Activated naive CD4-positive, alpha-beta T cell treated with anti-CD3 and anti-CD28 coated beads, Interleukin-2, amount 10 ng/mL, durations not matched to agents 7 days and 5 days (primary cell): ENCODE measurements at regions not wholly inside any gene's neighbourhood (a gene's known extent, or its start where the extent isn't known, plus 50 kb on each side); places are given as distances from the start of the nearest gene placed in this dataset.
"Not testable (repeated sequence)": the region's sequence is repeated elsewhere in the genome, so short reads cannot be mapped to it uniquely, and the experiment has no call there.

Source experiments
- CTCF ChIA-PET: fragments of 350-600 bp; sonication (Branson Sonifier 250); formaldehyde crosslinking; loops from one replicate; lab custom pipeline; 2021; ENCODE audit warnings: antibody characterized with exemption; lab: Charles Lee
- DNase-seq: peaks from one replicate; pipeline ENCODE4 v3.0.0-alpha.2; 2020
- H3K27ac Mint-ChIP-seq: one replicate; pipeline ENCODE4 v1.8.0; 2021; ENCODE audit warnings: mild to moderate bottlenecking, moderate library complexity, mixed read lengths
- H3K27me3 Mint-ChIP-seq: one replicate; pipeline ENCODE4 v1.8.0; 2021; ENCODE audit warnings: mild to moderate bottlenecking, mixed read lengths
- H3K36me3 Mint-ChIP-seq: one replicate; pipeline ENCODE4 v1.8.0; 2021; ENCODE audit warnings: mixed read lengths
- H3K4me1 Mint-ChIP-seq: one replicate; pipeline ENCODE4 v1.8.0; 2021; ENCODE audit warnings: mixed read lengths
- H3K4me3 Mint-ChIP-seq: one replicate; pipeline ENCODE4 v1.8.0; 2021; ENCODE audit warnings: mild to moderate bottlenecking, moderate library complexity, mixed read lengths
- H3K9me3 Mint-ChIP-seq: one replicate; pipeline ENCODE4 v1.8.0; 2021; ENCODE audit warnings: mixed read lengths

DNA sequence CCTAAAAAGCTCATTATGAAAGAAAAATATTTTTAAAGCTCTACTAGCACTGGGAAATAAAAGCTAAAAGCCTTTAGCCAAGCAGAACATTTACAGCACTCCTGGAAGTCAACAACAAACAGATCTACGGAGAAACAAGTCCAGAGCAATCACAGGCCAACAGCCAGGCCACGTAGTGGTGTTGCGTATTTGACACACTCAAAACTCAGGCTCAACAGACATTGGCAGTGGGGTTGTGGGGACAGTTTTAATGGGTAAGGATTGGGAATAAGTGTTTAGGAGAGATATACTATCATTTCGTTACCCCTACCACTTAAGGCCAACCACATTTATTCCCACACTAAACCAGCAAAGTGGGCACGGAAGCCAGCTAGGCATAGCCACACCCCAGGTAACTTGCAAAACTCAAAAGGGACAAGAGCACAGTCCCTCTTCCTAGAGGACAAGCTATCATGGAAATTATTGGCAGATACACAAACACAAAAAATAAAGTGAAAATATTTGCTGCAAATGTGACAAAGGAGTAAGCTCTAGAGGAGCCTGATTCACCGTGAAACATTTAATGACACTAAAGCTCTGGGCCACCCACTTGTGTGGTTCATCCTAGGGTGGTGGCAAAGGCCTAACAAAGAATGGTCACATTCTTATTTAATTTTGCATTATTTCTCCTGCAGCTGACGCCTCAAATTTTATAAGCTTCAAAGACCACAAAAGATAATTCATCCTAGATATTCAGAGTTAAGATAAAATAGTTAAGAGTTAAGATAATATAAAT lies 498.2 kb downstream of the TNS3 start:
- Mint-ChIP-seq H3K27ac (no peak overlapping the region), H3K36me3 (no peaks in the 10 kb centered on the region), H3K27me3 (no peaks in the 10 kb centered on the region), H3K4me1 (no peaks in the 10 kb centered on the region), H3K9me3 (no peaks in the 10 kb centered on the region), H3K4me3 (no peak overlapping the region)
- DNase-seq = no peak
- CTCF ChIA-PET = interaction anchor here (7.4 kb wide), 1 partner anchor 1165 kb away, joined by 84 read pairs; the partner anchor contains the start of gene IGFBP3

DNA sequence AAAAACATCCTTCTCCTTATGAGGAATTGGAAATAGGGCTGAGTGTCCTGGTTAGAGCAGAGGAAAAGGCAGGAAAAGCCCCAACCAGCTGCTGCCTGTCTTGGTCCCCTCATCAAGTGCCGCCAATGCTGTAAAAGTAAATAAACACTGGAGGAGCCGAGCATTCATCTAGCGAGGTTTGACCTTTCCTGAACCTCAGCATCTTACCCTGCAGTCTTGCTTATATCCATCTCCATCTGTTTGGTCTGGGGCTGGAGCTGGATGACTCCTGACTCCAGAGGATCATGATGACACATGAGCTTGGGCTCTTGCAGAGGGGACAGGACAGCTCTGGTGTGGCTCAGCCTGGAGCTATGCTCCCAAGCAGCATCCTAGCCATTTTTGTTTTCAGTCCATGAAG lies 501.1 kb downstream of the TNS3 start:
- DNase-seq = no peak
- no peak overlapping the region for H3K27ac Mint-ChIP-seq

GRCh38 chr7:47078241-47078640 lies 503.7 kb downstream of the TNS3 start:
- no peaks in the 10 kb centered on the region for H3K9me3 Mint-ChIP-seq
- CTCF ChIA-PET = no interaction called here
- H3K27me3 Mint-ChIP-seq = no peaks in the 10 kb centered on the region
- no peaks in the 10 kb centered on the region for H3K4me1 Mint-ChIP-seq
- no peaks in the 10 kb centered on the region for H3K36me3 Mint-ChIP-seq
- no peak overlapping the region for H3K27ac Mint-ChIP-seq
- DNase-seq = no peak
- H3K4me3 Mint-ChIP-seq = no peak overlapping the region

More for the DNA sequence above, 501.1 kb downstream of the TNS3 start:
- CTCF ChIA-PET = no interaction called here
- Mint-ChIP-seq H3K36me3 (no peaks in the 10 kb centered on the region), H3K27me3 (no peaks in the 10 kb centered on the region), H3K4me3 (no peak overlapping the region), H3K9me3 (no peaks in the 10 kb centered on the region), H3K4me1 (no peaks in the 10 kb centered on the region)

- Mint-ChIP-seq H3K9me3 (no peaks in the 10 kb centered on the region), H3K27me3 (no peaks in the 10 kb centered on the region), H3K4me3 (no peak overlapping the region), H3K4me1 (no peaks in the 10 kb centered on the region), H3K36me3 (no peaks in the 10 kb centered on the region), H3K27ac (no peak overlapping the region)
- CTCF ChIA-PET = no interaction called here
- no peak for DNase-seq
These were observed 507.2 kb downstream of the TNS3 start for GRCh38 chr7:47074702-47075153.

GRCh38 chr7:47073284-47073683 lies 508.6 kb downstream of the TNS3 start:
- Mint-ChIP-seq H3K27ac (no peak overlapping the region), H3K36me3 (no peaks in the 10 kb centered on the region), H3K4me1 (no peaks in the 10 kb centered on the region), H3K9me3 (no peaks in the 10 kb centered on the region), H3K4me3 (no peak overlapping the region), H3K27me3 (no peaks in the 10 kb centered on the region)
- no peak for DNase-seq
- CTCF ChIA-PET = no interaction called here

GRCh38 chr7:47071866-47072265 lies 510.0 kb downstream of the TNS3 start:
- Mint-ChIP-seq H3K4me1 (no peaks in the 10 kb centered on the region), H3K27ac (no peak overlapping the region), H3K4me3 (no peak overlapping the region), H3K36me3 (no peaks in the 10 kb centered on the region), H3K27me3 (no peaks in the 10 kb centered on the region), H3K9me3 (no peaks in the 10 kb centered on the region)
- CTCF ChIA-PET = no interaction called here
- DNase-seq = no peak

DNA sequence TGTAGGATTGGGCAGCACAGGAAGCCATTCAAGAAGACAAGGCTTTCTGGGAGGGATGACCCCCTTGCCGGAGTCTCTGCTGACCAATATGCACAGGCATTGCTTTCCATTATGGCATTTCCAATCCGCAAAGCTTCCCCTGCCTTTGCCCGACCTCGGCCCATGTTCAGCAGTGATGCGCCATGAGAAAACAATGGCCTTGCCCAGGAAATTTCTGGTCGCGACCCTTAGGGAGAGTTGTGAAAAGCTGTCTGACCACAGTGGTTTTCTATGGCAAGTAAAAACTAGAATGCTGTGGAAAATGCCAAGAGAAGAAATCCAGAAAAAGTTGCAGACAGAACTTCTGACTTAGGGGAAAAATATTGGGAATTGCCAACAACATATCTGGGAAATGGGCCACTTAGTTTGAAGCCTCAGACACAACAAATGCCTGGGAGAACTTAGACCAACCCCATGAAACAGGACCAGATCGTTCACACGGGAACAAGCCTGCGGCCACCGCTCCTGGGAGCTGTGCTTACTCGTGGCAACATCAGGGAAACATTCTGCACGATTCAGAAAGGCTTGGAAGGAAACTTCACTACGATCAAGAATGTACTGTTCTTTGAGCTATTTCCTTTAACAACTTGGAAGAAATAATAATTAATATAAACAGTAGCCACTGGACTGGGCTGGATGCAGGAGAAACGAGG lies 512.4 kb downstream of the TNS3 start:
- no peaks in the 10 kb centered on the region for H3K27me3 Mint-ChIP-seq
- no peaks in the 10 kb centered on the region for H3K4me1 Mint-ChIP-seq
- CTCF ChIA-PET = interaction anchor here (0.7 kb wide), 1 partner anchor 45 kb away, joined by 3 read pairs; no protein-coding TSS in a partner anchor
- H3K9me3 Mint-ChIP-seq = no peaks in the 10 kb centered on the region
- H3K4me3 Mint-ChIP-seq = no peak overlapping the region
- no peak for DNase-seq
- H3K27ac Mint-ChIP-seq = no peak overlapping the region
- H3K36me3 Mint-ChIP-seq = no peaks in the 10 kb centered on the region

GRCh38 chr7:47066976-47067614 lies 514.8 kb downstream of the TNS3 start:
- Mint-ChIP-seq H3K27me3 (no peaks in the 10 kb centered on the region), H3K27ac (no peak overlapping the region)
- CTCF ChIA-PET = no interaction called here

GRCh38 chr7:47056731-47057130 lies 525.2 kb downstream of the TNS3 start:
- H3K36me3 Mint-ChIP-seq = no peaks in the 10 kb centered on the region
- H3K9me3 Mint-ChIP-seq = no peaks in the 10 kb centered on the region
- no peak overlapping the region for H3K27ac Mint-ChIP-seq
- CTCF ChIA-PET = no interaction called here
- H3K4me3 Mint-ChIP-seq = no peak overlapping the region
- peaks cover 13% of the 10 kb centered on the region for H3K27me3 Mint-ChIP-seq
- no peaks in the 10 kb centered on the region for H3K4me1 Mint-ChIP-seq
- DNase-seq = no peak

More at GRCh38 chr7:47066976-47067614, 514.8 kb downstream of the TNS3 start:
- H3K4me3 Mint-ChIP-seq = no peak overlapping the region
- H3K9me3 Mint-ChIP-seq = no peaks in the 10 kb centered on the region
- no peaks in the 10 kb centered on the region for H3K36me3 Mint-ChIP-seq
- H3K4me1 Mint-ChIP-seq = no peaks in the 10 kb centered on the region
- DNase-seq = no peak

DNA sequence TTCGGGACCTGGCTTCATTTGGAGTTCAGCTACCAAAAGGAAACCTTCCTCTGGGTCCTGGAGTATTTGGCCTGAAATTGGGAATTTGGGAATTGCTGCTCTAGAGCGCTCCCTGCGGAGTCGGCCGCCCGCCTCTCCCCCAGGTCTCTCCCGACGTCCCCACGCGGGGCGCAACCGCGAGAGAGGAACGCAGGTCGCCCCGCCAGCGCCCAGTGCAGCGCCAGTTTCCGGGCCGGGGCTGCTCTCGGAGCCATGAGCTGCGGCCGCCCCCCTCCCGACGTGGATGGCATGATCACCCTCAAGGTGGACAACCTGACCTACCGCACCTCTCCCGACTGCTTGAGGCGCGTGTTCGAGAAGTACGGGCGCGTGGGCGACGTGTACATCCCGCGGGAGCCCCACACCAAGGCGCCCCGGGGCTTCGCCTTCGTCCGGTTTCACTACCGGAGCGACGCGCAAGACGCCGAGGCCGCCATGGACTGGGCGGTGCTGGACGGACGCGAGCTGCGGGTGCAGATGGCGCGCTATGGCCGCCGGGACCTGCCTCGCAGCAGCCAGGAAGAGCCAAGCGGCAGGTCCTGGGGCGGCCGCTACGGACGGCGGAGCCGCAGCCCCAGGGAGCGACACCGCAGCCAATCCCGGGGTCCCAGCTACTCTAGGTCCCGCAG lies 529.2 kb downstream of the TNS3 start:
- H3K36me3 Mint-ChIP-seq, H3K27ac Mint-ChIP-seq, H3K4me1 Mint-ChIP-seq, DNase-seq, H3K9me3 Mint-ChIP-seq, H3K4me3 Mint-ChIP-seq, CTCF ChIA-PET: not testable (repeated sequence)
- H3K27me3 Mint-ChIP-seq = peaks cover 13% of the 10 kb centered on the region

DNA sequence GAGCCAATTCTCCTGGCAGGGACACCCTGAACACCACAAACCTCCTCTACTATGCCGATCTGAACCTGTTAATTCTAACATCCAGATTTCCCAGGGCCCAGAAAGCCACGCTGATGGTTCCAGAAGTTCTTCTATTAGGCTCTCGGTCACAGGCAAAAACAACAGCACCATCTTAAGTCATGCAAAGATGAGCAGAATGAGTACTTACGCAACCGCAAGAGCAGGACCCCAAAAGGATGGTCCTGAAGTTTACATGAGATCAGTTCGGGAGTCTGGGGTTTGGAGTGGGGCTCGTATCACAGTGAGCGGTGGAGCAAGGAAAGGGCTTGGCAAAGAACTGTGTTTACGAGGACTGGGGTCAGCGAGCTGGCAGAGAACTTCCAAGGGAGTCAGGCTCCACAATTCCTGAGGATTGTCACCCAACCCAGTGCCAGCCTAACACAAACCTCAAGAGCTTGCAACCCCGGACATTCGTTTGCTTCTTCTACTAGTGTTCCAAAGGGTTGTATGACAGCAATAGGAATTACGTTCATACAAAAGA lies 532.6 kb downstream of the TNS3 start:
- H3K4me1 Mint-ChIP-seq = no peaks in the 10 kb centered on the region
- no peak overlapping the region for H3K27ac Mint-ChIP-seq
- H3K36me3 Mint-ChIP-seq = no peaks in the 10 kb centered on the region
- no peaks in the 10 kb centered on the region for H3K9me3 Mint-ChIP-seq
- CTCF ChIA-PET = no interaction called here
- no peak for DNase-seq
- peaks cover 13% of the 10 kb centered on the region for H3K27me3 Mint-ChIP-seq
- H3K4me3 Mint-ChIP-seq = no peak overlapping the region

DNA sequence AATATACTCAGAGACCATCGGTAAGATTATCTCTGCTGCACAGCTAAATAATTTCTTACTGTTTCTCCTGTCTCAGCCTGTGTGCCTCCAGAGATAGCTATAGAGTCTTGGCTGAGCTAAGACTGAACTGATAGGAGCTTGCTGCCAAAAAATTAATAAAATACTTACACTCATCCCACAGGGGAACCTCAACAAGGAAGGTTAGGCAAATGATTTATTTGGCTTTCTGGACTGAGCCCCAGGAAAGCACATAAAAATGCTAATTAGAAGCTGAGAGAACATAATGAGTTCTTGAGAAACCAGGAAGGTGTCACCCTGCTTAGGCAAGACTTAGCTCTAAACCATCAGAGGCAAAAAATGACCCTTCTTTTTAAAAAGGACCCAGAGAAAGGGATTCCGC lies 534.5 kb downstream of the TNS3 start:
- H3K36me3 Mint-ChIP-seq = no peaks in the 10 kb centered on the region
- no peaks in the 10 kb centered on the region for H3K27me3 Mint-ChIP-seq
- DNase-seq = no peak
- H3K27ac Mint-ChIP-seq = no peak overlapping the region
- no peaks in the 10 kb centered on the region for H3K4me1 Mint-ChIP-seq
- H3K4me3 Mint-ChIP-seq = no peak overlapping the region
- CTCF ChIA-PET = no interaction called here
- H3K9me3 Mint-ChIP-seq = no peaks in the 10 kb centered on the region

GRCh38 chr7:47046949-47047348 lies 535.0 kb downstream of the TNS3 start:
- CTCF ChIA-PET = no interaction called here
- Mint-ChIP-seq H3K36me3 (no peaks in the 10 kb centered on the region), H3K4me3 (no peak overlapping the region), H3K27me3 (no peaks in the 10 kb centered on the region), H3K4me1 (no peaks in the 10 kb centered on the region), H3K9me3 (no peaks in the 10 kb centered on the region), H3K27ac (no peak overlapping the region)
- no peak for DNase-seq
